GM19324 (cell line): ENCODE measurements at regions not wholly inside any gene's neighbourhood (a gene's known extent, or its start where the extent isn't known, plus 50 kb on each side); places are given as distances from the start of the nearest gene placed in this dataset.
A peak's percentile ranks its signal among the peaks of the same experiment; 100 is the strongest.

Source experiments
- ATAC-seq: cut with Tn5 transposase; IDR thresholded peaks from one replicate; pipeline ENCODE4 v1.9.1; 2021; ENCODE audit warnings: mild to moderate bottlenecking, moderate library complexity; ENCODE audit not compliant: unreplicated experiment, low FRiP score

DNA sequence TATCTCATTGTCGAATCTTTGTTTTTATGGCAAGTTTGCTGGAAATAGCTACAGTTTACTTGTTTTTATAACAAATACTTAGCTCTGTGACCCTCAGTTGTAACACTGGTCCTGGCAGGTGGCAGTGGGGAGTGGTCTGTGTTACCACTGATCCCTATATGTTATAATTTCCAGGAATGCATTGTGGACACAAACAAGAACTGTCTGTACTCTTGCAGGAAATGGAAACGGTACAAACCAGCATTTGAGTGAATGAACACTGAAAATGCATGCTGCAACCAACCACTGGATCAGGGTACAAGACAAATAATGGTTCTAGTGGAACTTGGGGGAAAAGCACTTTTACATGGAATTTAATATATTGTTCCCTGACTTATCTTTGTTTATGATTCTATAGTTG is 66.5 kb upstream of the PJA2 start:
- no peak for ATAC-seq

DNA sequence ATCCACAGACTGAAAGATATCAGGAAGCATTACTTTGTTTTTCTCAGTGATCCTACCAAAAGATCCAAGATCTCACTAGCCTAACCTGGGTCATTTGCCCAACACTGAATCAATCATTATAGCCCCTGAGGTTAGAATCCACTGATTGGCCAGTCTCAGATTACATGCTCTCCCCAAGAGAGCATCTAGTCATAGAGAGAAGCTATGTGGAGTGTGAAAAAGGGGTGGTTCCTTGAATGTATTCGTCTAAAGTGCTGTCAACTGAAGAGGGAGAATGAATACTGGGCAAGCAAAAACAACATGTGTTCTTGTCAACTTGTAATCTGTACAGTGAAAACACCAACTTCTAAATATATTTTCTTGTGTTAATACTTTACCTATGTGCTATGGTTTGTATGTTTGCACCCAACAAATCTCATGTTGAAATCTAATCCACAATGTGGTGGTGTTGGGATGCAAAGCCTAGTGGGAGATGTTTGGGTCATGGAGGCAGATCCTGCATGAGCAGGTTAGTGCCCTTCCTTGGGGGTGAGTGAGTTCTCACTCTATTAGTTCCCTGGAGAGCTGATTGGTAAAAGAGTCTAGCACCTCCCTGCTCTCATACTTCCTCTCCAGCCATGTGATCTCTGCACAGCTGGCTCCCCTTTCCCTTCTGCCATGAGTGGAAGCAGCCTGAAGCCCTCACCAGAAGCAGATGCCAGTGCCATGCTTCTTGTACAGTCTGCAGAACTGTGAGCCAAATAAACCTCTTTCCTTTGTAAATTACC is 60.3 kb upstream of the PJA2 start:
- ATAC-seq, result no peak

DNA sequence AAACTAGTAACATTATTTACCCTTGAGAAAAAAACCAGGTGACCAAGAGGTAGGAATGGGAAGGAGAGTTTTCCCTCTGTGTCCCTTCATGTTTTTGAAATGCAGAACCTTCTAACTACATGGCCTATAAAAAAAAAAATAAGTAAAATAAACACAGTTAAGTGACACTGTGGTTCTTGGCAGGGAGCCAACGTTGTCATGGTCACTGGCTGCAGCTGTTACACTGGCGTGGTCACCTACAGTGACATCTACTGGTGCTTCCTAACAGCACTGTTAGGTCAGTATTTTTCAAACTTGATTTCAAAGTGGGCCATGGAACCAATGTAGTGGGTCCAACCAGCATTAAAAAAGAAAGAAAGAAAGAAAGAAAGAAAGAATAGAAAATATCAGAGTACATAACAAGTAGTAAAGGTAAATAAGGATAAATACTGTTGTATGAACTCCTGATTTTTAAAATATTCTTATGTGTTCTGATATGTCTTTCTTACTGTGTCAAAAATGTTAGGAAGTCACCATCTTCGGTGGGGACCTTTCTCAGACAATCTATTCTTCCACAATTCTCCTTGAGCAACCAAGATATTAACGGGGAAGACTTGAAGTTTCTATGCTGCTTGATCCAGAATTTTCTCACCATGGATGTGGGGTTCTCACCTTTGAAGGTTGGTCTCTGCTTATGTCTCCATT is 59.1 kb upstream of the PJA2 start:
- ATAC-seq, result peak; percentile 92

- ATAC-seq, result no peak
Observed at GRCh38 chr5:109468288-109468676, 58.5 kb upstream of the PJA2 start.

GRCh38 chr5:109467058-109467457 is 57.3 kb upstream of the PJA2 start:
- ATAC-seq, result no peak
